ENCODE measurements at regions not wholly inside any gene's neighbourhood (a gene's known extent, or its start where the extent isn't known, plus 50 kb on each side); places are given as distances from the start of the nearest gene placed in this dataset.

DNA sequence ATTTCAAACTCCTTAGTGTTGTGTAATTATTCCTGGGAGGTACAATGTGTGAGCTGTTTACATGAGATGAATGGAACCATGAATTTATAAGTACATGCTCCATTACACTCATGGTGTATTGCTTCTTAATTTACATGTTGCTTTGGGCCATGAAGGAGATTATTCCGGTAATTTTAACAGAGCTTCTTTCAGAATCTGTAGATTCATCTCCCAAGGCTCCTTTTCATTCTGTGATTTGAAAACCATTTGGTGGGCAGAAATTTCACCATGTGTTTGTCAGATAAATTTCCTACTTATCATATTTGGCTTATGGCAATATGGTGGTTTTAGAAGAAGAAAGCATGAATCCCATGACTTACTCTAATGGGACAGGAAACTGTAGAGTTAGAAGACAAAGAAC, 421.6 kb upstream of the EYS start:
- WGBS (ENCODE audit: insufficient coverage): no CpG with 5 or more reads among the region's 1 CpG
- POLR2A ChIA-PET: no interaction called here

DNA sequence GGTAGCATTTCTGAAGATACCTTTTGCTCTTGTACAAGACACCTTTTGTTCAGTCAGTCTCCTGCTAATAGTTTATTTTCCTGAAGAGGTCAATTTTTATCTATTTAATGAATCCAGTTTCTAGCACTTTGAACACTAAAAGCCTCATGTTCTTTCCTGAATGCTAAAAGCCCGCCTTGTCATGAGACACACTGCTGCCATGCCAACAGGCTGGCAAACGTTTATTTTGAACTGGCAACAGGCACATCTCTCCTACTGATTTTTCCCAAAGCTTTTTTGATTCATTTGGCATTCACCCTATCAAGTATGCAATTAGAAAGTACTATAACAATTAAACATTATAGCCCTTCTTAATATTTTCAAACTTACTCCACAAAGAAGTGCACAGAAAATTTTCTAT, 421.2 kb upstream of the EYS start:
- H3K27ac ChIP-seq (ENCODE audit: insufficient read depth in 1 of 2, low read depth in 1 of 2, low read length in 2 of 2, poor library complexity in 1 of 2, severe bottlenecking in 2 of 2): no peak overlapping the region
- 81% methylated on average over 2 of the region's 2 CpGs for WGBS (ENCODE audit: insufficient coverage)
- POLR2A ChIA-PET: no interaction called here
- H3K27me3 ChIP-seq (replicated peaks in 2 of 5; ENCODE audit: control insufficient read depth in 4 of 5, insufficient read depth in 5 of 5, low read length in 4 of 5): no peaks in the 10 kb centered on the region
- no peak for DNase-seq
- no peaks in the 10 kb centered on the region for H3K4me1 ChIP-seq (ENCODE audit: control extremely low read depth in 1 of 4, control insufficient read depth in 4 of 4, insufficient read depth in 4 of 4, low read length in 3 of 4)
- H3K36me3 ChIP-seq (ENCODE audit: control insufficient read depth in 4 of 4, insufficient read depth in 4 of 4, low read length in 3 of 4): no peaks in the 10 kb centered on the region
- CTCF ChIA-PET: no interaction called here
- H3K9me3 ChIP-seq (ENCODE audit: control extremely low read depth in 1 of 5, control insufficient read depth in 4 of 5, insufficient read depth in 2 of 5, low read depth in 1 of 5, low read length in 4 of 5): peaks cover 0 to 4% (median 3%) of the 10 kb centered on the region in 5 experiments
- H3K4me3 ChIP-seq (ENCODE audit: control insufficient read depth in 1 of 7, extremely low read depth in 1 of 7, insufficient read depth in 4 of 7, low read depth in 2 of 7, low read length in 6 of 7): no peak overlapping the region

More for the DNA sequence above, 421.6 kb upstream of the EYS start:
- Histone ChIP-seq H3K27ac (ENCODE audit: insufficient read depth in 1 of 2, low read depth in 1 of 2, low read length in 2 of 2, poor library complexity in 1 of 2, severe bottlenecking in 2 of 2) (no peak overlapping the region), H3K9me3 (ENCODE audit: control extremely low read depth in 1 of 5, control insufficient read depth in 4 of 5, insufficient read depth in 2 of 5, low read depth in 1 of 5, low read length in 4 of 5) (peaks cover 0 to 4% (median 3%) of the 10 kb centered on the region in 5 experiments), H3K4me1 (ENCODE audit: control extremely low read depth in 1 of 4, control insufficient read depth in 4 of 4, insufficient read depth in 4 of 4, low read length in 3 of 4) (no peaks in the 10 kb centered on the region), H3K36me3 (ENCODE audit: control insufficient read depth in 4 of 4, insufficient read depth in 4 of 4, low read length in 3 of 4) (no peaks in the 10 kb centered on the region), H3K27me3 (replicated peaks in 2 of 5; ENCODE audit: control insufficient read depth in 4 of 5, insufficient read depth in 5 of 5, low read length in 4 of 5) (no peaks in the 10 kb centered on the region), H3K4me3 (ENCODE audit: control insufficient read depth in 1 of 7, extremely low read depth in 1 of 7, insufficient read depth in 4 of 7, low read depth in 2 of 7, low read length in 6 of 7) (no peak overlapping the region)
- CTCF ChIA-PET: no interaction called here
- no peak for DNase-seq

- ChIA-PET POLR2A (no interaction called here), CTCF (no interaction called here)
- Histone ChIP-seq H3K9me3 (ENCODE audit: control extremely low read depth in 1 of 5, control insufficient read depth in 4 of 5, insufficient read depth in 2 of 5, low read depth in 1 of 5, low read length in 4 of 5) (peaks cover 0 to 4% (median 3%) of the 10 kb centered on the region in 5 experiments), H3K27me3 (replicated peaks in 2 of 5; ENCODE audit: control insufficient read depth in 4 of 5, insufficient read depth in 5 of 5, low read length in 4 of 5) (no peaks in the 10 kb centered on the region), H3K4me1 (ENCODE audit: control extremely low read depth in 1 of 4, control insufficient read depth in 4 of 4, insufficient read depth in 4 of 4, low read length in 3 of 4) (no peaks in the 10 kb centered on the region), H3K4me3 (ENCODE audit: control insufficient read depth in 1 of 7, extremely low read depth in 1 of 7, insufficient read depth in 4 of 7, low read depth in 2 of 7, low read length in 6 of 7) (no peak overlapping the region), H3K36me3 (ENCODE audit: control insufficient read depth in 4 of 4, insufficient read depth in 4 of 4, low read length in 3 of 4) (no peaks in the 10 kb centered on the region), H3K27ac (ENCODE audit: insufficient read depth in 1 of 2, low read depth in 1 of 2, low read length in 2 of 2, poor library complexity in 1 of 2, severe bottlenecking in 2 of 2) (no peak overlapping the region)
- no peak for DNase-seq
- 71% methylated on average over 1 of the region's 5 CpGs for WGBS (ENCODE audit: insufficient coverage)
Observed at GRCh38 chr6:66127061-66127460, 420.0 kb upstream of the EYS start.

GRCh38 chr6:66126358-66126757, 419.3 kb upstream of the EYS start:
- no peak overlapping the region for H3K27ac ChIP-seq (ENCODE audit: insufficient read depth in 1 of 2, low read depth in 1 of 2, low read length in 2 of 2, poor library complexity in 1 of 2, severe bottlenecking in 2 of 2)
- no peak for DNase-seq
- ChIA-PET CTCF (no interaction called here), POLR2A (no interaction called here)
- peaks cover 0 to 4% (median 3%) of the 10 kb centered on the region in 5 experiments for H3K9me3 ChIP-seq (ENCODE audit: control extremely low read depth in 1 of 5, control insufficient read depth in 4 of 5, insufficient read depth in 2 of 5, low read depth in 1 of 5, low read length in 4 of 5)
- no peak overlapping the region for H3K4me3 ChIP-seq (ENCODE audit: control insufficient read depth in 1 of 7, extremely low read depth in 1 of 7, insufficient read depth in 4 of 7, low read depth in 2 of 7, low read length in 6 of 7)
- no peaks in the 10 kb centered on the region for H3K27me3 ChIP-seq (replicated peaks in 2 of 5; ENCODE audit: control insufficient read depth in 4 of 5, insufficient read depth in 5 of 5, low read length in 4 of 5)
- no peaks in the 10 kb centered on the region for H3K36me3 ChIP-seq (ENCODE audit: control insufficient read depth in 4 of 4, insufficient read depth in 4 of 4, low read length in 3 of 4)
- H3K4me1 ChIP-seq (ENCODE audit: control extremely low read depth in 1 of 4, control insufficient read depth in 4 of 4, insufficient read depth in 4 of 4, low read length in 3 of 4): no peaks in the 10 kb centered on the region
- 100% methylated on average over 3 of the region's 3 CpGs for WGBS (ENCODE audit: insufficient coverage)

DNA sequence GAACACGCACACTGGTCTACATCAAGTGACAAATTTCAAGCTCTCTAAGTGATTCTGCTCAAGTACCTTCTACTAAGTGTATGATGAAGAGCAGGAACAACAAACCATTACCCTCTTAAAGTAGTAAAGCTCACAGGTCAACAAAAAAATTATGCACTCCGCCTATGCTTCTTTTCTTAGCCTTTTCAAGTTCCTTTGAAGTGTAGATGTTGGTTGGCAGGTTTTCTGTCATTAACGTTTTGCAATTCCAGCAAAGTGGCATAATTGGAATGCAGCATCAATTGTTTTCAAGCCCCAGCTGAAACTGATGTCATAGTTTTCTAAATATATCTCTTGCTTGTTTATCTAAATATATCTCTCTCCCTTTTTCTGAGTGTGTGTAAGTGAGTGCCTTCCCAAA, 396.9 kb upstream of the EYS start:
- no peaks in the 10 kb centered on the region for H3K9me3 ChIP-seq (ENCODE audit: control extremely low read depth in 1 of 5, control insufficient read depth in 4 of 5, insufficient read depth in 2 of 5, low read depth in 1 of 5, low read length in 4 of 5)
- H3K27ac ChIP-seq (ENCODE audit: insufficient read depth in 1 of 2, low read depth in 1 of 2, low read length in 2 of 2, poor library complexity in 1 of 2, severe bottlenecking in 2 of 2): no peak overlapping the region
- 86% methylated on average over 1 of the region's 3 CpGs for WGBS (ENCODE audit: insufficient coverage)
- CTCF ChIA-PET: no interaction called here
- no peak for DNase-seq
- H3K4me3 ChIP-seq (ENCODE audit: control insufficient read depth in 1 of 7, extremely low read depth in 1 of 7, insufficient read depth in 4 of 7, low read depth in 2 of 7, low read length in 6 of 7): no peak overlapping the region
- POLR2A ChIA-PET: no interaction called here
- no peaks in the 10 kb centered on the region for H3K27me3 ChIP-seq (replicated peaks in 2 of 5; ENCODE audit: control insufficient read depth in 4 of 5, insufficient read depth in 5 of 5, low read length in 4 of 5)
- no peaks in the 10 kb centered on the region for H3K4me1 ChIP-seq (ENCODE audit: control extremely low read depth in 1 of 4, control insufficient read depth in 4 of 4, insufficient read depth in 4 of 4, low read length in 3 of 4)
- no peaks in the 10 kb centered on the region for H3K36me3 ChIP-seq (ENCODE audit: control insufficient read depth in 4 of 4, insufficient read depth in 4 of 4, low read length in 3 of 4)

DNA sequence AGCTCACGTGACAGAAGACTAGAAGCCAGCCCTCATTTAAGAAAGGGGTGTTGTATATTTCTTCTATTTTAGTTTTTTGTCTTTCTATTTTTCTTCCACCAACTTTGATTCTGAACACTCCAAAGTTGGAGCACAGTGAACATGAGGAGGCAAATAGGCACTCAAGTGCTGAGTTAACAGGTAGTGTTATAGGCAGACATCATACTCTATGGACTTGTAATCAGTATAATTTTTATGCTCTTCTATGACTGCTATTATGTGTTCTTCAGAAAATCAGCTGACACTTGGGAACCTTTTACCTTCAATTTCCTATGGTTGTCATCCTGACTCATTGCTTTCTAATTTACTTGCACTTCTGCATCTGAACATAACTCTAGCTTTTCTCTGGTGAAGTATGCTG, 396.3 kb upstream of the EYS start:
- H3K4me3 ChIP-seq (ENCODE audit: control insufficient read depth in 1 of 7, extremely low read depth in 1 of 7, insufficient read depth in 4 of 7, low read depth in 2 of 7, low read length in 6 of 7): no peak overlapping the region
- ChIA-PET POLR2A (no interaction called here), CTCF (no interaction called here)
- DNase-seq: no peak
- no peaks in the 10 kb centered on the region for H3K4me1 ChIP-seq (ENCODE audit: control extremely low read depth in 1 of 4, control insufficient read depth in 4 of 4, insufficient read depth in 4 of 4, low read length in 3 of 4)
- no peaks in the 10 kb centered on the region for H3K9me3 ChIP-seq (ENCODE audit: control extremely low read depth in 1 of 5, control insufficient read depth in 4 of 5, insufficient read depth in 2 of 5, low read depth in 1 of 5, low read length in 4 of 5)
- no peaks in the 10 kb centered on the region for H3K27me3 ChIP-seq (replicated peaks in 2 of 5; ENCODE audit: control insufficient read depth in 4 of 5, insufficient read depth in 5 of 5, low read length in 4 of 5)
- no CpG with 5 or more reads among the region's 1 CpG for WGBS (ENCODE audit: insufficient coverage)
- H3K36me3 ChIP-seq (ENCODE audit: control insufficient read depth in 4 of 4, insufficient read depth in 4 of 4, low read length in 3 of 4): no peaks in the 10 kb centered on the region
- no peak overlapping the region for H3K27ac ChIP-seq (ENCODE audit: insufficient read depth in 1 of 2, low read depth in 1 of 2, low read length in 2 of 2, poor library complexity in 1 of 2, severe bottlenecking in 2 of 2)

DNA sequence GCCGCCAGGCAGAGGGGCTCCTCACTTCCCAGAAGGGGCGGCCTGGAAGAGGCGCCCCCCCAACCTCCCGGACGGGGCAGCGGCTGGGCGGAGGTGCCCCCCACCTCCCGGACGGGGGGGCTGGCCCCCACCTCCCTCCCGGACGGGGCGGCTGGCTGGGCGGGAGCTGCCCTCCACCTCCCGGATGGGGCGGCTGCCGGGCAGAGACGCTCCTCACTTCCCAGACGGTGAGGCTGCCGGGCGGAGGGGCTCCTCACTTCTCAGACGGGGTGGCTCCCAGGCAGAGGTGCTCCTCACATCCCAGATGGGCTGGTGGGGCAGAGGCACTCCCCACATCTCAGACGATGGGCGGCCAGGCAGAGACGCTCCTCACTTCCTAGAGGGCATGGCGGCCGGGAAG, 389.7 kb upstream of the EYS start:
- Histone ChIP-seq H3K4me1 (ENCODE audit: control extremely low read depth in 1 of 4, control insufficient read depth in 4 of 4, insufficient read depth in 4 of 4, low read length in 3 of 4) (no peaks in the 10 kb centered on the region), H3K4me3 (ENCODE audit: control insufficient read depth in 1 of 7, extremely low read depth in 1 of 7, insufficient read depth in 4 of 7, low read depth in 2 of 7, low read length in 6 of 7) (no peak overlapping the region), H3K27ac (ENCODE audit: insufficient read depth in 1 of 2, low read depth in 1 of 2, low read length in 2 of 2, poor library complexity in 1 of 2, severe bottlenecking in 2 of 2) (no peak overlapping the region), H3K27me3 (replicated peaks in 2 of 5; ENCODE audit: control insufficient read depth in 4 of 5, insufficient read depth in 5 of 5, low read length in 4 of 5) (no peaks in the 10 kb centered on the region), H3K36me3 (ENCODE audit: control insufficient read depth in 4 of 4, insufficient read depth in 4 of 4, low read length in 3 of 4) (no peaks in the 10 kb centered on the region), H3K9me3 (ENCODE audit: control extremely low read depth in 1 of 5, control insufficient read depth in 4 of 5, insufficient read depth in 2 of 5, low read depth in 1 of 5, low read length in 4 of 5) (peaks cover 0 to 3% (median 0%) of the 10 kb centered on the region in 5 experiments)
- CTCF ChIA-PET: no interaction called here
- no peak for DNase-seq
- whole genome bisulfite sequencing (ENCODE audit: insufficient coverage): 99% methylated on average over 9 of the region's 26 CpGs
- POLR2A ChIA-PET: no interaction called here

All from common myeloid progenitor, CD34-positive (primary cell).